HG03442 (cell line): ENCODE measurements at regions not wholly inside any gene's neighbourhood (a gene's known extent, or its start where the extent isn't known, plus 50 kb on each side); places are given as distances from the start of the nearest gene placed in this dataset.

Experiments
- ATAC-seq: cut with Tn5 transposase; IDR thresholded peaks from one replicate; pipeline ENCODE4 v1.9.1; 2021; ENCODE audit warnings: mild to moderate bottlenecking, moderate library complexity; ENCODE audit not compliant: unreplicated experiment

DNA sequence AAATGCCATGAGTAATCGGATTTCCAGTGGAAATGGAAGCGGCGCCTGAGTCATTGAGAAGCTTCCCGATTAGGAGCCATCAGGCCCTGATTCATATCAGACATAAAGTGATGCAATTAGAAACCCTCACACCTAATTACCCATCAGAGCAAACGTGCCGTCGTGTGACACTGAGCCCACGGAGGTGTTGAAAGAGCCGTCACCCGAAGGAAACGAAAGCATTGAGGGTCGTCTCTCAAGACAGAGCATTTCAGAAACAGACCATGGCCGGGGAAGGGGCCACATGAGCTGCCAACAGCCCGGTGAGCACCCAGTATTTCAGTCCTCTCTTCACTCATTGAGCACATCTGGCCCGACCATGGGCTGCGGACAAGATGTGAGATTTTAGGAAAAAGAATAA, 829.3 kb downstream of the TBC1D22A start:
- no peak for ATAC-seq

DNA sequence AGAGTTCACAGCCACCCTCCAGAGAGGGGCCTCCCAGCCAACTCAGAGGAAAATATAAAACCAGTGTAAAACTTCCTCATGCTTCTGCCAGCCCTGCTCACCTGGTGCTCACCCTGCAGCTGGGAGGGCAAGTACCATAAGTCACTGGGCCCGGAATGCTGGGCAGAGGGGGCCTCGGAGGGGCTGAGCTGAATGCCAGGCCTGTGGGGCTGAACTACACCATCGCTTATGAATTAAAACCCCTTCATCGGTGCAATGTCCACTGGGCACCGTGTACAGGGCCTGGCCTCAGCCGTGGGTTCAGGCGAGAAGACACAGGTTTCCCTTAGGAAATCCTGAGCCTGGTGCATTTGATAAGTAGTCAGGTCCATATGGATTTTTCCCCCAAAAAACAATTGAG, 828.6 kb downstream of the TBC1D22A start:
- ATAC-seq: no peak

DNA sequence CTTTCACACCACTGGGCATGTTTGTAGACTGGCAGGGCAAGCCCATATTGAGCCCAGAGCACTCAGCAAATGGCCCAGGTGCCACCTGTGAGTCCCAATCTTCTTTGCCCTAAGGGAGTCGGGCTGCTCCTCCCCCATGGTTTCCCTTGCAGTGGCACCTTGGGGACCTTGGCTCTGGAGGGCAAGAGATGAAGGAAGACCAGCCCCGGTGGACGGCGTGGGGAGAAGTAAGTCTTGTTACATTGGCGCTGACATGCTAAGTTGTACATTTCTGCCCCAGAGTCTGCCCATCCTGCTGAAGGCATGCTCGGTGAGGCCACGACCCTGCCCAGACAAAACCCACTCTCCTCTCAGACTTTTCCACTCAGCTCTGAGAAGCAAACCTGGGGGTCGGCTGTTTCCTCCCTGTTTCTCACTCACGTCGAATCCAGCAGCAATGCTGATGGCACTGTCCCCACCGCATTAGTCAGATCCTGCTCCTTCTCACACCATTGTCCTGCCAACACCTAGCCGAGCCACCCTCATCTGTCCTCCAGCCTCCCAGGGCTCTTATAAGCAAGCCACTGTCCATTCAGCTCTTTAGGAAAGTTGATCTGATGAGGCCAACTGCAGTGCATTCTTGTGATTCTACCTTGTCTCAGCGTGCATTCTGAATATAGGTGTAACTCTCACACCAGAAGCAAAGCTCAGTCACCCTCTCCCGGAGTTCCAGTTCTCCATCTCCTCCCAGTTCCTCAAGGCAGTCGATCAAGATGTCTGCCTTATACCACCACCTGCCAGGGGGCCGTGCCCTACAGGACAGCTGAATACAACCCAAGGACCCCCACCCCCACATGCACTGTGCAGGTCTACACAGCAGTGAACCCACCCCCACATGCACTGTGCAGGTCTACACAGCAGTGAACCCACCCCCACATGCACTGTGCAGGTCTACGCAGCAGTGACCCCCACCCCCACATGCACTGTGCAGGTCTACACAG, 827.1 kb downstream of the TBC1D22A start:
- ATAC-seq: no peak

- no peak for ATAC-seq
These were observed 826.1 kb downstream of the TBC1D22A start for GRCh38 chr22:47588578-47588960.

DNA sequence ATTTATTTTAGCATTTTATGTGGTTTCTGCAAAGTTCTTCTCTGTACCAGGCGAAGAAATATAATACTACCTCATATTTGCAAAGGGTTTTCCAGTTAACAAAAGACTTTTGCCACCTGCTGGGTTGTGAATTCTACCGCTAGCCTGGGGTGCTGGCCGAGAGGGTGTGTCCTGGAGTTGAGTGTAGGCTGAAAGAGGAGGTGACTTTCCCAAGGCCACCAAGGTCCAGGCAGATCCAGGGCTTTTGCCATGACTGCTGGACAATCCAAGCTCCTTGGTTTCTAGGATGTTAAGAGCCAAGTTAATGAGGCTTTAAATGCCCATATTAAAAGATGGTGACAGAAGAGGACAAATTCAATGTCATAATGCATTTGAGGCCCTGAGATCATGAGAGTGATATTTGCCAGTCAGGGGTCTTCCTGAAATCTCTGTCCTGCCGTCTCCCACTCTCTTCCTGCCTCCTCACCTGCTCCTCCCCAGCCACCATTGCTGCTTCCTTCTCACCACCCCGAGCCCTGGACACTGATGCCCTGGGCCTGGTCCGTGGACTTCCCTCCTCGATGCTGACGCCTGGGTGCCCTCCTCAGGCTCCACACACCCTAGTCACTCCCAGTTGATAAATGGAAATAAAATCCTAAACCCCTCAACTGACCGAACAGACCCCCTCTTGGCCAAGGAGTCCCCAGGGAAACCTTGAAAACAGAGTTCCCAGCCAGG, 825.6 kb downstream of the TBC1D22A start:
- ATAC-seq: no peak

GRCh38 chr22:47587361-47587760, 824.9 kb downstream of the TBC1D22A start:
- no peak for ATAC-seq

DNA sequence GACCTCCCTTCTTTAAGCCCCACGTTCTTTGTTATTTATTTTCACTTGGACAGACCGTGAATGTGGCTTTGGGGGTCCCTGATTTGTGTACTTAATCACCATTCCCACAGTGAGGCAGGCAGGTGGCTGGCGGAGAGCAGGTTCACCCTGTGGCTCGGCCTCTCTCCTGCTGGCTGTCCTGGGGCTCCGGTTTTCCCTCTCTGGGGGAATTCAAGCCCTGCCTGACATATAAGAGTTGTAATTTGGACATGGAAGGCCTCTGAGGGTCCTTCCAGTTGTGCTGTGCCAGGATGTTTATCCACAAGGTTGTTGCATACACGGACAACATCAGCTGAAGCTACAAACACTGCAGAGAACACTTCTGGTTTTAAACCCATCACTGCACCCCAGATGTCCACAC, 824.5 kb downstream of the TBC1D22A start:
- no peak for ATAC-seq

DNA sequence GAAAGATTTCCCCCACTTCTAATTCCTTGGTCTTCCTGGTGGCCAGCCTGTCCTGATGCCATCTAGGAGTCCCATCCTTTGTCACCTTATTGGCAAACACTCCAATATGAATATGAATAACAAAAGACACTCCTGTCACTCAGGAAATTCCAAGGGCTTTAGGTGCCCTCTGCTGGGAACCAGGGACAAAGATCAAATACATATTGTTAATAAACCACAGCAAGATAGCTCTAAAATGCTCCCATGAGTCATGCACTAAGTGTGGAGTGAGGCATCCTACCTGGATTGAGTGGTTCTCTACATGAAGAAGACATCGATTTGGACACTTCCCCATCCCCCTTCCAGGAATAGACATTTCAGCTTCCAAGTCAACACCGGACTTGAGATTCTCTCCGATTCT, 823.6 kb downstream of the TBC1D22A start:
- ATAC-seq: no peak

DNA sequence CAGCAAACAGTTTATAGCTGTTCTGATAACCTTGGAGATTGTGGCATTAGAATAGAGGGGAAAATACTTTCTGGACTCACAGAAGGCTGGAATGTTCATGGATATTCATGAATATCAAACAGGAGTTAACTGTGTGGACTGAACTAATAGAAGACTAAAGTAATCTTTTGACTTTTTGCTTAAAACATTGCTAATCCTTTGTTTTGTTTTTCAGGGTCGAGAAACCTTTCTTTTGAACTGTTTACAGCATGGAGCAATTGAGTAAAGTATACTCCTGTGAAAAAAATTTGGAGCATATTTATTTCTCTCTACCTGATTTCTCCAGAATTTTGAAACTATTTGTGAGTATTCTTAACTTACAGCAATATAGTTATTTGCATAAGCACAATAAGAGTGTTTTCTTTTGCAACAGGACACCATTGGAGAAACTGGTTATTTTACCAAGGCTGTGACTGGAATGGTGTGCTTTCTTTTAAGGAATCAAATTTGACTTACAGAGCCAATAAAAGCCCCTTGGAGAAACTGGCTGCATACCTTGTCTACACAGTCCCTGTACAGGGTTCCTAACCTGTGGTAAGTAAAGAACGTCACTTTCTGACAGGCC, 821.6 kb downstream of the TBC1D22A start:
- no peak for ATAC-seq

- no peak for ATAC-seq
These were observed 819.6 kb downstream of the TBC1D22A start for GRCh38 chr22:47582067-47582466.

GRCh38 chr22:47580121-47580520, 817.7 kb downstream of the TBC1D22A start:
- ATAC-seq: no peak

- no peak for ATAC-seq
These were observed 814.5 kb downstream of the TBC1D22A start for GRCh38 chr22:47576908-47577307.

- no peak for ATAC-seq
These were observed 812.8 kb downstream of the TBC1D22A start for GRCh38 chr22:47575291-47575690.

DNA sequence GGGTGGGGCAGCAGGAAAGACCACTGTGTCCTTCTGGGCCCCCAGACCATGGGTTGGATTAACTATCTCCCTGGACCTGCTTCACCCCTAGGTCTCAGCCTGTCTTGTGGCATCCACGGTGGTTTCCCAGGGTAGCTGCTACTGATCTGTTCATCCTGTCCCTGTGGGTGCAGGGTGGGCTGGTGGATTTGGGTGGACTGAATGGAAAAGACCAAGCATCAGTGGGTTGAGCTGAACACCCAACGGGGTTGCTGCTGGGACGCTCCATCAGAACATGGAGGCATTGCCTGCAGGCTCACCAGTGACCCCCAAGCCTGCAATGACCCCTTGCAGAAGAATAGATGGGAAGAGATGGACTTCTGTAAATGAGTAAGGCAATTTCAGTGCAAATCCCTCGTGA, 812.1 kb downstream of the TBC1D22A start:
- ATAC-seq: no peak

DNA sequence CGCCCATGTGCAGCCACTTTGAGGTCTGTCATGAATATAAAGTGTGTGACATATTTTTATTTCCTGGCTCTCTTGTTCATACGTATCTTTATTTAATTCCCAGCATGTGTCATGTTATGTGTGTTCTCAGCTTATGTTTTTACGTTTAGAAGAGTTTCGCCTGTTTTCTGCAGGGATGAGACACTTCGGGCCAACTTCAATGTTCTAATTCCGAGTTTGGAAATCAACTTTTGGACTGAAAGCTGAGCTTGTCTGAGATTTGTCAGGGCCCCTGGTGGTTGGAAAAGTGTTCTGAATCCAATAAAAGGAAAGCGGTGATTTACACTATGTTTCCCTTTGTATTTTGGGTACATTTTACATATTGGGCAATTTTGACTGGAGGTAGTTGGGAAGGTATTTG, 810.7 kb downstream of the TBC1D22A start:
- ATAC-seq: no peak

DNA sequence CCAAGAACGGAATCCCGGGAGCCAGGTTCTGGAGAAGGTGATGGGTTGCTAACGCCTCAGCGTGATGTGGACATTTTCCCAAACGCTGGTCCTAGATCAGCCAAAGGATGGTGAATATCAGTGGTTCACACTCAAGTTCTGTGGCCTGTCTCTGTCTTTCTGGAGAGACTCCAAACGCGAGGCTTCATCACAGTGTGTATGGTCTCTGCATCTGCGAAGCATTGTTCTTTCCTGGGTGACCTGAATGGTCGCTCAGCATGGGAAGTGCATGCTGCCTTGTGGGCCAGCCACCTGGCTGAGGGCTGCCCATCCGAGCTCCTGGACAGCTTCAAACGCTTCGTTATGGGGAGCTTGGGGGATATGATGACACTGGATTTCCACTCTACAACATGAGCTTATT, 810.0 kb downstream of the TBC1D22A start:
- ATAC-seq: no peak

GRCh38 chr22:47571616-47572015, 809.2 kb downstream of the TBC1D22A start:
- ATAC-seq: no peak

DNA sequence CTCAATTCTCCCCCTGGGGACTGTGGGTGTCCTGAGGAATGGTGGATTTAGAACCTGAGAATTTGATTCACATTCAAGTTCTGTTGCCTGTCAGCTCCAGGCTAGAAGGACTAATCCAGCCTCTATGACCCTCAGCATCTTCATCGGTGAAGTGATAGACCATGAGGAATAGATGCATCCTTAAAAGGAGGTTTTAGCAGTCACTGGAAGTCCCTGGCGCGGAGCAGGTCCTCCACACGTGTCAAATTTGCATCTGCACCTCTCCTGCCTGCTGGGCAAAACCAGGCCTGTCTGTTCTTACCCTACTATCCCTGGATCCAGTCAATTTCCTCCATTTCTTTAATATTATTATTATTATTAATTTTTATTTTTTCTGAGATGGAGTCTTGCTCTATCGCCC, 808.4 kb downstream of the TBC1D22A start:
- ATAC-seq: no peak

DNA sequence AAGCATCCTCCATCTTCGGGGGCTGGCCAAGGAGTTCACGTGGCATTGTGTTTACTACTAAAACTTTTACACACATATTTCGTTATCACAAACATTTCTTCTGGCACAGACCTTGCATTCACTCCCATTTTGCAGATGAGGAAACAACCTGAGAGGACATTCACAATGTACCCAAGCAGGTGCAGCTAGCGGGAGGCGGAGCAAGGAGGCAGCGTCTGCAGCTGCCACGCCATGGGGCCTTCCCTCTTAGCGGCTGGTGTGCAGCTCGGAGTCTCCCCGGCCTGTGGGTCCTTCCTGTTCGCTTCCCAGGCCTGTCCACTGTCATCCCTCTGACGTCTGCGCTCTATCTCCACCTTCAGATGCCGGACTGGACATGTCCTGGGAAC, 807.8 kb downstream of the TBC1D22A start:
- no peak for ATAC-seq

DNA sequence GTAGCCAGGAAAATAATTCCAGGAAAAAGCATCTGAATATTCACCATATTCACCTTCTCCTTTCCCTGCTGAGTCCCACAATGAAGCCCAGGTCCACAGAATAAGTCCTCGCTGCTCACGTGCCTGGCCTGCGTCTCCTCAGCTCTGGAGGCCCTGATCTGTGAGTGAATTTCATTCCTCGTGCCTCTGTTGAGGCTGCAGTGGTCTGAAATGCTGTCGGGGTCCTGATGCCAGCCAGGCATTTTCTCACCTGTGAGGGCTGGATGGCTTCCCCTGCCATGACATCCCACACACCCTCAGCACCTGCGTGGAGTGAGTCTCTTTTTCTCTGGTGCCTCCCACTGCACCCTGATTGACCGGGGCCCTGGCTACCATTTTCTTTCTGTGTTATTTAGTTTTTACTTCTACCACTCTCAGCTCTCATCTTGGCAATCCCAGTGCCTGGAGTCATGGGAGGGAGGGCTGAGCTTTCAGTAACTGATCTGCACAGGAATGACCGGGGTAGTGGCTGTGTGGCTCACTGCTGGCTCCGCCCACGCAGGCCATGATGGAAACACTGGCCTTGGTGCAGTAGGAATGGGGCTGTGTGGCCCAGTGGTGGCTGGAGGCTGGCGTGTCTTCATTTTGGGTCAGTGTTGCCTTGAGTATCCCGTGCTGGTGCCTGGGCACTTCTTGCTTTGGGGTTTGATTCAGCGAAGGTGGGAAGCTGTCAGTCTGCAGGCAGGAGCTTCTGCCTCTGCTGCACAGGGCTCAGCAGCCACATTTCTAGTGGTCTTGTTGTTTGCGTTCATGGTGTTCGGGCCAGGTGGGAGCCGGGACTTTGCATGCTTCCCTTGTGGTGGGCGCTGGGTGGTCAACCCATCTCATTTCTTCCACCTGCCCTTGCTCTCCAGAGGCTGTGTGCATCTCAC, 807.2 kb downstream of the TBC1D22A start:
- no peak for ATAC-seq

DNA sequence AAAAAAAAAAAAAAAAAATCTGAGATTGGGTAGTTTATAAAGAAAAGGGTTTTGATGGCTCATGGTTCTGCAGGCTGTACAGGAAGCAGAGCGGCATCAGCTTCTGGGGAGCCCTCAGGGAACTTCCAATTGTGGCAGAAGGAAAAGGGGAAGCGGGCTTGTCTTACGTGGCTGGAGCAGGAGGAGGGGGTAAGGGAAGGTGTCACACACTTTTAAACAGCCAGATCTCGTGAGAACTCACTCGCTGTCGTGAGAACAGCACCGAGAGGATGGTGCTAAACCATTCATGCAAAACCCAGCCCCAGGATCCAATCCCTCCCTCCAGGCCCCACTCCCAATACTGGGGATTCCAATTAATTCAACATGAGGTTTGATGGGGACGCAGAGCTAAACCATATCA, 806.2 kb downstream of the TBC1D22A start:
- no peak for ATAC-seq
